Mucosa of stomach (tissue), 1 donor: ENCODE measurements at regions not wholly inside any gene's neighbourhood (a gene's known extent, or its start where the extent isn't known, plus 50 kb on each side); places are given as distances from the start of the nearest gene placed in this dataset.

Source experiments
- H3K27me3 ChIP-seq: one replicate; pipeline ENCODE4 v1.7.0; 2013; ENCODE audit warnings: mild to moderate bottlenecking, low read length; ENCODE audit not compliant: control insufficient read depth, insufficient read depth
- H3K36me3 ChIP-seq: one replicate; pipeline ENCODE4 v1.7.0; 2013; ENCODE audit warnings: low read length; ENCODE audit not compliant: control insufficient read depth, insufficient read depth
- H3K4me1 ChIP-seq: one replicate; pipeline ENCODE4 v1.7.0; 2013; ENCODE audit warnings: mild to moderate bottlenecking, low read length; ENCODE audit not compliant: control insufficient read depth, insufficient read depth
- H3K4me3 ChIP-seq: one replicate; pipeline ENCODE4 v1.7.0; 2013; ENCODE audit warnings: low read length
- H3K9ac ChIP-seq: one replicate; pipeline ENCODE4 v1.7.0; 2013; ENCODE audit warnings: mild to moderate bottlenecking, low read length, moderate library complexity
- H3K9me3 ChIP-seq: one replicate; pipeline ENCODE4 v1.7.0; 2013; ENCODE audit warnings: mild to moderate bottlenecking, low read length, moderate library complexity; ENCODE audit not compliant: control insufficient read depth
- donor health status: Pancreatic carcinoma.

DNA sequence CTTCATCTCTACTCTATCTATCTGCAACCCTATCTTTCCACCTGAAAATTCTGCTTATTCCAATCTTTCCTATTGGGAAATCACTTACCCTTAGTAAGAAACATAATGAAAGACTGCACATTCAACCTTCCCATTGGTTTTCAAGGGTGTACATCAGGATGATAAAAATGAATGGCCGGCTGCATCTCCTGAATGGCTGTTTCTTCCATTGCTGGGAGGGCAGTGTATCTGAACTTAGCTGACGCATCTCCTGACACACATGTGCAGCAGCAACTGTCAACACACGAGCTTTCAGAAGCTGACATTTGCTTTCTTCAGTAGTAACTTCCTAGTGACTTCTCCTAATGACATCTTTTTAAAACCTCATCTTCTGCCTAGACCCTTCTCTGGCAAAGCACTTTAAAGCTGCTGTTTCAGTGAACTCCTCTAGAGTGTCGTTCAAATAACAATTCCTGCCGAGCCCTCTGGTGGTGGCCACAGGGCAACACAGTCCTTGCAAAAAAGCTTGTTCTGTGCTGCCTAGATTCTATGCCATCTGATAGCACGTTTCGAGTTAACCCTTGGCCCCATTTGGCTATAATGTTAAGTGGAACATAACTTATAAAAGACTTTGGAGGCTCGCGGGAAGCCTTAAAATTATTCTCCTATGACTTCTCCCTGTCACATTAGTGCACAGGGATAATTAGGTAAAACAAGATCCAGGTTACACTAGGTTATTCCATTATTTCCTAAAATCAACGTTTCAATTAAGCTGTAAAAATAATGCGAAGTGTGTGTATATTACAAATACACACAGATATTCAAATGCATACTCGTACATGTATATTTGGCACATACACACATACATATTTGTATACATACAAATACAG lies 2340.7 kb downstream of the PCDH7 start:
- H3K9ac ChIP-seq: no peak overlapping the region

DNA sequence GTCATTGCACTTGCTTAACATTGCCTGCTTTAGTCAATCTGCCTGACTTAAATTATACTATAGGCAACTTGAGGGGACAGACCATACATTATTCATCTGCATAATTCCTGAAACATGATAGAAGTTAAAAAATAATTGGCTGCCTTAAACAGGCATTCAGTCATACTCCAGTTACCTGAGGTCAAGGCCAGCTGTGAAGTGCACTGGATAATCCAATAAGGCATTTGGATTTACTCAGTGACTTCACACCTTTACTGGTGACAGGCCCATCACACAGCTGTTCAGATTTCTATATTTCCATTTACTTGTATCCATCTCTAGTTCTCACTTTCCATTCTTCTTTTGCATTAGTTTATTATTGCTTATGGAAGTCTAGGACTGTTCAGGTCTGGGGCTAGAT lies 2341.6 kb downstream of the PCDH7 start:
- Histone ChIP-seq H3K36me3 (no peaks in the 10 kb centered on the region), H3K27me3 (no peaks in the 10 kb centered on the region), H3K4me3 (no peak overlapping the region), H3K9me3 (no peaks in the 10 kb centered on the region), H3K9ac (no peak overlapping the region), H3K4me1 (no peaks in the 10 kb centered on the region)

More for the DNA sequence above, 2340.7 kb downstream of the PCDH7 start:
- H3K4me1 ChIP-seq: no peaks in the 10 kb centered on the region
- no peaks in the 10 kb centered on the region for H3K9me3 ChIP-seq
- H3K4me3 ChIP-seq: no peak overlapping the region
- no peaks in the 10 kb centered on the region for H3K27me3 ChIP-seq
- H3K36me3 ChIP-seq: no peaks in the 10 kb centered on the region

DNA sequence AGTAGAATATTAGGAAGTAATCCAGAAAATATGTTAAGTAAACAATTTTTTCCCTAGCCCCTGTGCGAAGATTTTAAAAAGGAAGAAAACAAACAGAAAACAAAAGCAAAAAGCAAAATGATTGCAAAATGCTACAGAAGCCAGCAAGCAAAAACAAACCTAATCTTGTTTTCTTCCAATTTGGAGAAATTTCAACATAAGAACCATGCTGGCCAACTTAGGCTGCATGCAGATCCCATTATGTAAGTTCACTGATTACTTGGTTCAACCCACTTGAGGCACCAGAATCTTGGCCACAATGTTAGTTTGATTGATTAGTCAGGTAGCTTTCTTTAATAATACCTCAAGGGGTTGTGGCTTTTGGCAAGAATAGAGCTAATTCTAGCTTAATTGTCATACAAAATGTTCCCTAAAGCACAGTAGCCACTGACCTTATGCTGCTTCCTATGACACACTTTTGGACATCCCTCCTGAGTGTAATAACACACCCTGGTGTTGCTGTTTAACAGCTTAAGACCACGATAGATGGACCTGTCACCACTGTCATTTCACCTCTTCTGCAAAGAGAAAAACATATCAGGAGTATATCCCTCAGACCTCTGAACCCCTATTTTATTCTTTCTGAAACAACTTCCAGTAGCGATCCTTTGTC lies 2342.1 kb downstream of the PCDH7 start:
- Histone ChIP-seq H3K9ac (no peak overlapping the region), H3K36me3 (no peaks in the 10 kb centered on the region), H3K4me1 (no peaks in the 10 kb centered on the region), H3K27me3 (no peaks in the 10 kb centered on the region), H3K4me3 (no peak overlapping the region), H3K9me3 (no peaks in the 10 kb centered on the region)

DNA sequence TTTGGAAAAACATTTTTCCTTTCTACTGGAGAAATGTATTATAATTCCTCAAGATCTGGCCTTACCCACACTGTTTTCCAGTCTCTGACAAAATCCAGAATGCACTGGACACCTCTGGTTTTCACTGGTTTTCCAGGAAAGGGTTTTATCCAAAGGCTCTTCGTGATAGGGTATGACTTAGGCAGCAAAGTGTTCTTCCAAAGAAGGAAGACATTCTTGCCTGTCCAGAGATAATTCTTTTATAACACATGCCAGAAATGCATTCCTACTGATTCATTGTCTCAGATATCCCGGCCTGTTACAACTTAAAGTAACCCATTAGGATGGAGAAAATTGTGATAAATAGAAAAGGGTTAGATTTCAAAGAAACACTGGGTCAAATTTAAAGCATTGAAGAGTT lies 2343.1 kb downstream of the PCDH7 start:
- Histone ChIP-seq H3K9me3 (no peaks in the 10 kb centered on the region), H3K36me3 (no peaks in the 10 kb centered on the region), H3K4me3 (no peak overlapping the region), H3K27me3 (no peaks in the 10 kb centered on the region), H3K4me1 (no peaks in the 10 kb centered on the region), H3K9ac (no peak overlapping the region)

DNA sequence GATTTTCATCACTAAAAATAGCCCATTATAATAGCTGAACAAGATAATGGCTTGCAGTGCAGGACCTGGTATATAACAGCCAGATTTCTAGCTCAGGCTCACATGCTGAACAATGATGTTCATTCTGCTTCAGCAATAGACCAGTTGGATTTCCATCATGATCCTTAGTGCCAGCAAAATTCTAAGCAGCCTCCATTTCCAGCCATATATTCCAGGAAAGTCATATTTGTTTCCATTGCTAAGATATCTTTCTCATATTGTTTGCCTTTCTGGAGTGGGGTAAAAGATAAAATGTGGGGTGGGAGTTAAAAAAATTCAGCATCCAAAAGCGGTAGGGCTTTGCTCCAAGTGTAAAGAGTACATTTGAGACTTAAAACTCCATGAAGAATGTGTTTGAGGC lies 2344.1 kb downstream of the PCDH7 start:
- Histone ChIP-seq H3K9ac (no peak overlapping the region), H3K9me3 (no peaks in the 10 kb centered on the region), H3K4me3 (no peak overlapping the region), H3K27me3 (no peaks in the 10 kb centered on the region), H3K36me3 (no peaks in the 10 kb centered on the region), H3K4me1 (no peaks in the 10 kb centered on the region)

DNA sequence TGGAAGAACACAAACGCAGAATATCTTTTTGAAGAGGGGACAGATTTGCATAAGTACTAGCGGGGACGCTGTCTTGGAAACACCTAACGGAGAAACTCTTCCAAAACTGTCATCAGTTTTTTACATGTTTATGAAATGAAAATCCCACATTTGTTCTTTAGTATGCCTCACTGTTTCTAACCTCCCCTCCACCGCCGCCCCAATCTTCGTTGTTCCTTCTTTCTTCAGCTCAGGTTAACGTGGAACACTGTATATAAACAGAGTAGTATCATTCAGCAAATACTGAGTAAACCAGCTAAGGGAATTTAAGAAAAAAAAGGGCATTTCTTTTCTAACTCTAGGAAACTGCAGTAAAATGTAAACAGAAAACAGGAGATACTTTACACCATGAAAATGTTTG lies 2345.6 kb downstream of the PCDH7 start:
- Histone ChIP-seq H3K9me3 (no peaks in the 10 kb centered on the region), H3K4me1 (no peaks in the 10 kb centered on the region), H3K36me3 (no peaks in the 10 kb centered on the region), H3K9ac (no peak overlapping the region), H3K27me3 (no peaks in the 10 kb centered on the region), H3K4me3 (no peak overlapping the region)

DNA sequence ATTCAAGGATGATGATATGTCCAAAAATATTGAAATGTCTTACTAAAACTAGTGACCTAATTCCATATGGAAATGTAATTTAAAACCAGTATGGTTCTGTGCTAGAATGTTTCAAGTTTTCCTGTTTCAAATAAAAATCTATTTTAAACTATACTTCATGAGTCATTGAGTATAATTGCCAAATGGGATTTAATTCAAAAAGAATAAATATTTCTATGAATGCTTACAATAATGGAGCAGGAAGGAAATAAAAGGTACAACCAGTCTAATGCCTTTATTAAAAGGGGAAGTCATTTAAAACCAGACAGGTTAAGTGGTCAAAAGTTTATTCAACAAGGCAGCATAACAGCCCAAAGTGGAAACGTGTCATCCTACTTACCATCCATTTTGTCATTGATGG lies 2347.1 kb downstream of the PCDH7 start:
- Histone ChIP-seq H3K27me3 (no peaks in the 10 kb centered on the region), H3K9me3 (no peaks in the 10 kb centered on the region), H3K4me3 (no peak overlapping the region), H3K36me3 (no peaks in the 10 kb centered on the region), H3K4me1 (no peaks in the 10 kb centered on the region), H3K9ac (no peak overlapping the region)

DNA sequence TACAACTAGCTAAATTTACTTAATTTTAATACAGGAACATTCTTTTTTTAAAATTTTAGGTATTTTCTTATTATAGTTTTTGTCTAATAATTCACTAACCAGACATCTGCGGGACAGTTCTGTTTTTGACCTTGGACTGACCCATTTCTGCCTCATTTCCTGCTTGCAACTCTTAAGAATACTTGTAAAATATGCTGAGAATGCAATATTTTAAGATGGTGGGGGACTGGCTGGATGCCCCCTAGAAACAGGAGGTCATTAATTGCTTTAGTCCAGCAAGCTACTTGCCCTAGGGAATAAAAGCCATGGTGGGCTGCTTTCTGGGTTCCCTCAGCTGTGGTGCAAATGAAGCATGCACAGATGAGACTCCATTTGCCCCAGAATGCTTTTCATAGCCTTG lies 2348.4 kb downstream of the PCDH7 start:
- Histone ChIP-seq H3K4me1 (no peaks in the 10 kb centered on the region), H3K36me3 (no peaks in the 10 kb centered on the region), H3K9ac (no peak overlapping the region), H3K4me3 (no peak overlapping the region), H3K27me3 (no peaks in the 10 kb centered on the region), H3K9me3 (no peaks in the 10 kb centered on the region)

DNA sequence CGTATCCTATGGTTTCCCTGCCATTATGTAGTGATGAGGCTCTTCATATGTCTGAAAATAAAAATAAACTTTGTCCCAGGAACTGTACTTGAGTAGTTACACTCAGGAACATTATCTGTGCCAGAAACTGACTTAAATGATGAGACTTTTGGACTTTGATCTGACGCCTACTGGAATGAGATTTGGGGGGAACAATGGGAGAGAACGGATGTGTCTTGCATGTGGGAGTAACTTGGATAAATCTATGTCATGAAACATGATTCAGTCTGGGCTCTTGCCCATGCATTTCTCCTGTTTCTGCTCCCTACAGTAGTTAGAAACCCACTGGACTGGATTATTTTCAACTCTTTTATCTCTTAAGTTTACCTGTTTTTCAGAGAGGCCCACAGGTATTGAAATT lies 2351.4 kb downstream of the PCDH7 start:
- Histone ChIP-seq H3K4me1 (no peaks in the 10 kb centered on the region), H3K36me3 (no peaks in the 10 kb centered on the region), H3K4me3 (no peak overlapping the region), H3K27me3 (no peaks in the 10 kb centered on the region), H3K9ac (no peak overlapping the region), H3K9me3 (no peaks in the 10 kb centered on the region)

DNA sequence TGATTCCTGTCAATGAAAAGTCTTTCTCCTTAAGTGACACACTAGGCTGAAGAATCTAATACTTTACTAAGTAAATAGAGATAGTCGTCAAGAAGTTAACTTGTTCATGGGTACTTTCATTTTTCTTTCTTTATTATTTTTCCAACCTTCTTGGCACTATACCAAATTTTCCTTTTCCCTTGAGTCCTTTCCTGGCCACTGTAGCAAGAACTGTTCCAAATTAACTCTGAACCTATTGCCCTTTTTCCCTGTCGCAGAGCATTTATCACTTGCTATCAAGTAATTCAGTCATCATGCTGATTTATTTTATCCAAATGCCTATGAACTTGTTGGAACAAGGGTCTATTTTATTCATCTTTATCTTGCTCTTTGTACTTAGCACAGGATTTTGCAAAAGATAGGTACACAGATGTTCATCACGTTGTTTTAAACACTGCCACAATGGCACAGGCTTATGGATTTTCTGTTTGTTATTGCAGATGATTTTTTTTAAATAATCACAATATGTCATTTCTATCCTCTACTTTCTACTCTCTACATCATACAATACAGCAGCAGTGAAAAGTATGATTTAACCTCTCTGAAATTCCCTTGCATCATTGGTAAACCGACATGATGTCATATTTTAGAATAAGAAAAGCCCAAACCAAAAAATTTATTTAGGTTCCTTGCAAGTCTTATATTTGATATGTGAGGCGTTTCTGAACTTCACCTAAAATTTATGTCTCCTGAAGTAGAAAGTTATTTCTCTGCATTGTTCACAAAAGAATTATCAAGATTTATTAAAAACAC lies 2352.3 kb downstream of the PCDH7 start:
- Histone ChIP-seq H3K4me1 (no peaks in the 10 kb centered on the region), H3K27me3 (no peaks in the 10 kb centered on the region), H3K9ac (no peak overlapping the region), H3K36me3 (no peaks in the 10 kb centered on the region), H3K4me3 (no peak overlapping the region), H3K9me3 (no peaks in the 10 kb centered on the region)

DNA sequence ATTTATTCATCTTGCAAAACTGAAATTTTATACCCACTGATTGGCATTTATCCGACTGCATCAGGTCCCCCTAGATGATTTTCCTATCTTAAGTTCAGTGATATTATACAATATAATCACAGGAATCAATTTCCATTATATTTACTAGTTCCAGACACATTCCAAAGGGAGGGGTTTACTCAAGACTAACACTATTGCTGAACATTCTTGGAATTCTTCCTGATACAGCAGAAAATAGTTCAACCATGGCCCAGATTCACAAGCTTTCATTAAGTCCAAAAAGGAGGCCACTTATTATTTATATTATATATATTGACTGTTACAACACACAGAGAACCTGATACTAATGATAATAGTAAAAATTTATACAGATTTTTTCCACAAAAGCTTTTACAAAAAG lies 2353.6 kb downstream of the PCDH7 start:
- no peaks in the 10 kb centered on the region for H3K27me3 ChIP-seq
- H3K4me3 ChIP-seq: no peak overlapping the region
- no peaks in the 10 kb centered on the region for H3K36me3 ChIP-seq
- H3K4me1 ChIP-seq: no peaks in the 10 kb centered on the region
- no peaks in the 10 kb centered on the region for H3K9me3 ChIP-seq
- H3K9ac ChIP-seq: no peak overlapping the region

DNA sequence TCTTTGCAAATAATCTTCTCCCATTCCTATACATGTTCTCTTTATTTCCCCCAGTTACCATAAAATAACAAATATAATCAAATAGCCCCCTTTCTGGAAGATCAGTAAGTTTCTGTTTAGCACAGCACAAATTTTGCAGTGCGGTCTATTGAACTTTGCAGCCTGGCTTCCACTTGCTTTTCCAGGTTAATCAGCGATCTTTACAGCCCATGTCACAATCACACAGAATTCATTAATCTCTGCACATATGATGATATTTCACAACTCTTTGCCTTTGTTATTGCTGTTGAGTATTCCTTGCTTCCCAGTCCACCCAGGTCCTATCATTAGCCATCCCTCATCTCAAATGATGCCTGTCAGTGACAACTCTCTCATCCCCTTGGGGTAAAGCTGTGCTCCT lies 2358.0 kb downstream of the PCDH7 start:
- Histone ChIP-seq H3K9ac (no peak overlapping the region), H3K36me3 (no peaks in the 10 kb centered on the region), H3K4me3 (no peak overlapping the region), H3K9me3 (no peaks in the 10 kb centered on the region), H3K4me1 (no peaks in the 10 kb centered on the region), H3K27me3 (no peaks in the 10 kb centered on the region)
